ENCODE measurements at regions not wholly inside any gene's neighbourhood (a gene's known extent, or its start where the extent isn't known, plus 50 kb on each side); places are given as distances from the start of the nearest gene placed in this dataset.
"Not testable (repeated sequence)": the region's sequence is repeated elsewhere in the genome, so short reads cannot be mapped to it uniquely, and the experiment has no call there.

DNA sequence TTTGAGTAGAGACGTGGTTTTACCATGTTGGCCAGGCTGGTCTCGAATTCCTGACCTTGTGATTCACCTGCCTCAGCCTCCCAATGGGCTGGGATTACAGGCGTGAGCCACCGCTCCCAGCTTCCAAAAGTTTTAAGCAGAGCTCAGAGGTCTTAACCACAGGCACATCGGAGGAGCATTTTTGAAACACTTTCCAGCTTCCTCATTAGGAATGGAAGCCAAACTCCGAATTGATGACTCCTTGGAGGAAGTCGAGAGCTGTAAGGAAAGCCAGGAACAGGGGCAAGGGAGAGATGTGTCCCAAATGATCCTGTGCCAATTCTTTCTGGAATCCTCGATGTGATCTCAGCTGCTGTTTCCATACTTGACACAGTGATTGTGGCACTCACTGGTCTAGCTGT, 56.2 kb upstream of the CCZ1B start:
- peak; percentile 68 for DNase-seq (ENCODE audit: low read depth)

DNA sequence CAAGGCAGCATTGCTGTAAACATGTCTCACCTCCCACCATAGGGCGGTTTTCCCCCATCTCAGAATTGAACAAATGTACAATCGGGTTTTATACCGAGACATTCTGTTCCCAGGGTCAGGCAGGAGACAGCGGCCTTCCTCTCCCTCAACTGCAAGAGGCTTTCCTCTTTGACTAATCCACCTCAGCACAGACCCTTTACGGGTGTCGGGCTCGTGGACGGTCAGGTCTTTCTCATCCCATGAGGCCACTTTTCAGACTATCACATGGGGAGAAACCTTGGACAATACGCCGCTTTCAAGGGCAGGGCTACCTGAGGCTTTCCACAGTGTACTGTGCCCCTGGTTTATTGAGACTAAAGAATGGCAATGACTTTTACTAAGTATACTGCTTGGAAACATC, 57.7 kb upstream of the CCZ1B start:
- DNase-seq (ENCODE audit: low read depth), result not testable (repeated sequence)

DNA sequence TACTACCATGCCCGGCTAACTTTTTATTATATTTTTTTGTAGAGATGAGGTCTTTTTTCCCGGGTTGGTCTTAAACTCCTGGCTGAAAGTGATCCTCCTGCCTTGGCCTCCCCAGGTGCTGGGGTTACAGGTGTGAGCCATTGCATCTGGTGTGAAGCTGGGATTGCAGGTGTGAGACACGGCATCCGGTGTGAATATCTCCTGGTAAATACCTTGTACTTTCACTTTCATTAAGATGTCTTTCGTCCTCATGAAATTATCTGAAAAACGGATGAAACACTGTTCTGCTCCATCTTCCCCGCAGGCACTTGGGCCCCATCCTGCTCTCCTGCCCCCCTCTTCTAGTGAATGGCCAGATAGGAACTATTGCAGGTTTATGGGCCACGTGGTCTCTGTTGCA, 60.1 kb upstream of the CCZ1B start:
- DNase-seq (ENCODE audit: low read depth), result no peak

DNA sequence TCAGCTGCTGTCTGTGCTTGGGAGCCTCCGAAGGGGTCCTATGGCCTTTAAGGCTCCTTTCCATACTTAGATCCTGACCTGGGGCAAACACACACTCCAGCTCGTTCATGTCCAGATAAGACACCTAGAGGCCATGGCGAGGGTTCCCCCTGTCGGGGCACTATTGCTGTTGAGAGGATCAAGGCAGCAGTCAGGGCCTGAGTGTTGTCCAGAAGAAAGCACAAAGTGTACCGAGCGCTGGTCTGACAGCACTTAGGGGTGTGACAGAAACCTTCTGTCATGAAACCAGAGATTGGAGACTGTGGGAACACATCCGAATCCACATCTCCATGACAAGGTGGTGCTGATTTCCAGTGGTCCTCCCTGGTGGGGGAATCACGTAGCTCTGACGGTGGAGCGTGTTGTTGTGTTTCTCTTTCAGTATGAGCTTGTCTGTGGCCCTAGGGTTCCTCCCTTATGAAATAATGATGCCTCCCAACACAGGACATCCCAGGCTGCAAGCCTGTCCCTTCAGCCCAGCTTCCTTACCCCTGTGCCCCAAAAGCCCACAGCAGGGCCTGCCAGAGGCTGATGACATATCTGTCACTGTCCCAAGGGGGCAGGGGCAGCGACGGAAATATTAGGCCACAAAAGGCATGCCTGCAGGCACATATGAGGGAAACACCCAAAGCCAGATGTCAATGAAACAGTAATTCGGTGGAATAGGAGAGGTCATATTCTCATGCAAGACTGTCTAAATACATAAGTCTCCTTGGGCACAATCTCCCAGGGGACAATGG, 62.4 kb upstream of the CCZ1B start:
- DNase-seq (ENCODE audit: low read depth), result not testable (repeated sequence)

DNA sequence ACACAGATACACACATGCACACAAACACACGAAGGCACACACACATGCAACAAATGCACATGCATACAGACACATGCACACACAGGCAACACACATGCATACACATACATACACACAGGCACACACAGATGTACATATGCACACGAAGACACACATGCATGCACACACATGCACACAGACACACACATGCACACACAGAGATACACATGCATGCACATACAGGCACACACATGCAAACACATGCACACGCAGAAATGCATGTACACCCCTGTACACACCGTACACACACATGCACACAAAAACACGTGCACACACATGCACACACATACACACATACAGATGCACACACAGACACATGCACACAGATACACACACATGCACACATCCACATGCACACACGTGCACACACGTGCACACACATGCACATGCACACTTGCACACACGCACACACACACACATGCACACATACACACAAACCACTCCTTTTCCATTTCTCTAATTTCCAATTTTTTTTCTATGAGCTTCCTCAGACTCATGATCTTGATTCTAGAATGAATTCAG, 63.3 kb upstream of the CCZ1B start:
- DNase-seq (ENCODE audit: low read depth), result no peak

DNA sequence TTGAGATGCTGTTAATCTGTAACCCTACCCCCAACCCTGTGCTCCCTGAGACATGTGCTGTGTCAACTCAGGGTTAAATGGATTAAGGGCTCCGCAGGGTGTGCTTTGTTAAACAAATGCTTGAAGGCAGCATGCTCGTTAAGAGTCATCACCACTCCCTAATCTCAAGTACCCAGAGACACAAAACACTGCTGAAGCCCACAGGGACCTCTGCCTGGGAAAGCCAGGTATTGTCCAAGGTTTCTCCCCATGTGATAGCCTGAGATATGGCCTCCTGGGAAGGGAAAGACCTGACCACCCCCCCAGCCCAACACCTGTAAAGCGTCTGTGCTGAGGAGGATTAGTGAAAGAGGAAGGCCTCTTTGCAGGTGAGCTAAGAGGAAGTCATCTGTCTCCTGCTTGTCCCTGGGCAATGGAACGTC, 76.0 kb upstream of the CCZ1B start:
- DNase-seq (ENCODE audit: low read depth), result not testable (repeated sequence)

DNA sequence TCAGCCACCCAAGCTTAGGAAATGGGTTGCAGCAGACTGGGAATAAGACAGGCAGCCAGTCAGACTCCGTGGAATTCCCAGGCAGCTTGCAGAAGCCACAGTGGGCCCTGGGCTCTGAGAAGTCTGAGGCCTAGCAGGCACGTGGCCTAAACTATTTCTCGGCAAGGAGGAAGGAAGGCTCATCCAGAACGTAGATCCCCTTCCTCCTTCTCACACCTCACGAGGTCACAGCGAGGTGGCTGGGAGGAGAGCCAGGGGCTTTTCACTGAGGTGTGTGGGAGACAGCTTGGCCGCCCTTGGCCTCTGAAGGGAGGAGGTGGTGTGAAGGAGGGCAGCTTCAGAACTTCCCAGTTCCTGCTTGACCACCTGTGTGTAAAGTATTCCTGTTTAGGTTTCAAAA, 77.2 kb upstream of the CCZ1B start:
- not testable (repeated sequence) for DNase-seq (ENCODE audit: low read depth)

DNA sequence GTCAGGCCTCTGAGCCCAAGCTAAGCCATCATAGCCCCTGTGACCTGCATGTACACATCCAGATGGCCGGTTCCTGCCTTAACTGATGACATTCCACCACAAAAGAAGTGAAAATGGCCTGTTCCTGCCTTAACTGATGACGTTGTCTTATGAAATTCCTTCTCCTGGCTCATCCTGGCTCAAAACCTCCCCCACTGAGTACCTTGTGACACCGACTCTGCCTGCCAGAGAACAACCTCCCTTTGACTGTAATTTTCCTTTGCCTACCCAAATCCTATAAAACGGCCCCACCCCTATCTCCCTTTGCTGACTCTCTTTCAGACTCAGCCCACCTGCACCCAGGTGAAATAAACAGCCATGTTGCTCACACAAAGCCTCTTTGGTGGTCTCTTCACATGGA, 77.7 kb upstream of the CCZ1B start:
- not testable (repeated sequence) for DNase-seq (ENCODE audit: low read depth)

DNA sequence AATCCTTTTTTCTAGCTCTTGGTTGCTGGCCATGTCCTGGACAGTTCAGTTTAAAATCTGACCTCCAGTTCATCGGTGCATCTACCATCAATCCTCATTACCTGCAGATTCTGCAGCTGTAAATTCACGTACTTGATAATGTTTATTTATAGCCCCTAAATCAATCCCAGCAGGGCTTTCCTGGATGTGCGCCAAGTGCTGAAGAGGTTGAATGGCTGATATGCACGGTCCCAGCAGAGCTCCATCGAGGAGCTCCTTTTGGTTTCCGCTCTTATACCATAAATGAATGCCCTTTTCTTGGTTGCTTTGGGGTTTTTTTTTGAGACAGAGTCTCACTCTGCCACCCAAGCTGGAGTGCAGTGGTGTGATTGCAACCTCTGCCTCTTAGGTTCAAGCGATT, 91.2 kb upstream of the CCZ1B start:
- DNase-seq (ENCODE audit: low read depth), result no peak

DNA sequence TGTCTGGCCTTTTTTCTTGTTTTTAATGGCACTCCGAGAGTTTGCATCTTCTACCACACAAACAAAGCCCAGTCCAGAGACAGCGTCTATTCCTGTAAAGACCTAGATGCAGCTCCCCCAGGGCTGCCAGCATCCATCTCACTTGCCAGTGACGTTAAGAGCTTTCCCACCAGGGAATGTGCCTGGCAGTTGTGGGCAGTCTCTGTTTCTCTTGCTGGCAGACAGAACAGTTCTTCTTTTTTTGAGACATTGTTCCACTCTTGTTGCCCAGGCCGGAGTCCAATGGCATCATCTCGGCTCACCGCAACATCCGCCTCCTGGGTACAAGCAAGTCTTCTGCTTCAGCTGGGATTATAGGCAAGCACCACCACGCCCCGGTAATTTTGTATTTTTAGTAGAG, 93.1 kb upstream of the CCZ1B start:
- DNase-seq (ENCODE audit: low read depth), result peak; percentile 36

DNA sequence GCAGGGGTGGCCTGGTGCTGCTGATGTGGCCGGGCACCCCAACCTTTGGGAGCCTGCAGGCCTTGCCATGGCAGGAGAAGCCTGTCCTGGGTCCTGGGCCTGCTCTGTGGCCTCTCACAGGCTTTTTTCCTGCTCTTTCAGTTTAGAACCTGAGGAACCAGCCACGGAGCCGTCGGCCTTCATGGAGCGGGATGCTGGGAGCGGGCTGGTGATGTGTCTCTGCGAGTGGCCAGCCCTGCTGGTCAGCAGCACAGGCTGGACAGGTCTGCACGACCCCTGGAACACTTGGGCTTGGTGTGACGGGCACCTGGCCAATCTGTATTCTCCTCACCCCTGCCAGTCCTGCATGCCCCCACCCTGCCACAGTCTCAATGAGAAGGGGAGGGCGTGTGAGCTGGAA, 98.4 kb upstream of the CCZ1B start:
- not testable (repeated sequence) for DNase-seq (ENCODE audit: low read depth)

DNA sequence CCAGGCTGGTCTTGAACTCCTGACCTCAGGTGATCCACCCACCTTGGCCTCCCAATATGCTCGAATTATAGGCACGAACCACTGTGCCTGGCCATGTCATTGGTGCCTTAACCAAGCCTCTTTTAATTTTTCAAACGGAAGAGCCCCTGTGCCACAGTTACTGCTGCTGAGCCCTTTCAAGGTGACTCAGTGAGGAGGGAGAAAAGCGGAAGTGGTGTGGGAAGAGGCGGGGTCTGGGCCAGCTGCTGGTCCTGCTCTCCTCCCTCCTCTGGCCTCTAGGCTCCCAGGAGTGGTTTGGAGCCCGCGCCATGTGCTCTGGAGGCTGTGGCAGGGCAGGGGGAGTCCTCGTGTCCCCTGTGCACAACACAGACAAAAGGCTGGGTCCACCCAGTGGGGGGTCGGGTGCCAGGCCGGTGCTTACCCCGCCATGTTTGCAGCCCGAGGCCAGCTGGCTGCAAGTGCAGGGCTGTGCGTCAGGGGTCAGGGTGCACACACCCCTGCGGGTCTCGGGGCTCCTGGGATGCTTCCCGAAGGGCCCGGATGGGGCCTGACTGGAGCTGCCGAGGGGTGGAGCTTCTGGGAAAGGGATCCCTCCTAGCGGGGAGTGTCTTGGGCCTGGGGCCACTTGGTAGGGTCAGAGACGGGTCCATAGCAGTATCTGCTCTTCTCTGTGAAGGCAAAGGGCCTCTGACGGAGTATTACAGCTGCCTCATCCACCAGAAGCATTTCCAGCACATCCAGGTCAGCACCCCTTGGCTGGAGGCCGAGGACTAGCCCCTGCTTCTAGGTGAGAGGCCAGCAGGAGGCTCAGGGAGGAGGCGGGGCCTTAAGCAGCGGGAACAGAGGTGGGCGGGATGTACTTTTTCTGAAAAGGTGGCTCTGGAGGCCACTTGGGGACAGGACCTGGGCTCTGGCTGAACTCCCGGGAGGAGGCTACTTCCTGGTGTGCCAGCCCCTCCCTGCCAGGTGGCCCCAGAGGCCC, 100.4 kb upstream of the CCZ1B start:
- DNase-seq (ENCODE audit: low read depth), result not testable (repeated sequence)

DNA sequence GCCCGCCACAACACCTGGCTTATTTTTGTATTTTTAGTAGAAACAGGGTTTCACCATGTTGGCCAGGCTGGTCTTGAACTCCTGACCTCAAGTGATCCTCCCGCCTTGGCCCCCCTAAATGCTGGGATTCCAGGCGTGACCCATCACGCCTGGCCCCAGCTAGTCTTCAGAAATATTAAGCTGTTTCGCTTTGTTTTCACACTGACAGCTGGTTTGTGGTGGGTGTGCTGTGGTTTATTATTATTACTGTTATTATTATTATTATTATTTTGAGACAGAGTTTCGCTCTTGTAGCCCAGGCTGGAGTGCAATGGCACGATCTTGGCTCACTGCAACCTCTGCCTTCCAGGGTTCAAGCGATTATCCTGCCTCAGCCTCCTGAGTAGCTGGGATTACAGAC, 101.6 kb upstream of the CCZ1B start:
- DNase-seq (ENCODE audit: low read depth), result not testable (repeated sequence)

DNA sequence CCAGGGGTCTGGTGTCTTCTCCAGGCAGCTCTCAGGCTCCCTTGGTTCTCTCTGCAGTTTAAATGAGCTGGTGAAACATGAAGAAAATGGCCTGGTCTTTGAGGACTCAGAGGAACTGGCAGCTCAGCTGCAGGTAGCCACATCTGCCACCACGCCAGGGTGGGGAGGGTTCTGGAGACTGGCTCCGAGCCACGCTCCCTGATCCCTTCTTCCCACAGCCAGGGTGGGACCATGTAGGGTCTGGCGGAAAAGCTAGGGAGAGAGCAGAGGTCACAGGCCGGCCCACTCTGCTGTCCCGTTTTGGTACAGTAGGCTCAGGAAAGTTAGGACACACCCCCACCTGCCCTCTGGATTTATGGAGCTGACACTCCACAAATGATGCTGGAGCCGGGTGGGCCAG, 103.5 kb upstream of the CCZ1B start:
- not testable (repeated sequence) for DNase-seq (ENCODE audit: low read depth)

DNA sequence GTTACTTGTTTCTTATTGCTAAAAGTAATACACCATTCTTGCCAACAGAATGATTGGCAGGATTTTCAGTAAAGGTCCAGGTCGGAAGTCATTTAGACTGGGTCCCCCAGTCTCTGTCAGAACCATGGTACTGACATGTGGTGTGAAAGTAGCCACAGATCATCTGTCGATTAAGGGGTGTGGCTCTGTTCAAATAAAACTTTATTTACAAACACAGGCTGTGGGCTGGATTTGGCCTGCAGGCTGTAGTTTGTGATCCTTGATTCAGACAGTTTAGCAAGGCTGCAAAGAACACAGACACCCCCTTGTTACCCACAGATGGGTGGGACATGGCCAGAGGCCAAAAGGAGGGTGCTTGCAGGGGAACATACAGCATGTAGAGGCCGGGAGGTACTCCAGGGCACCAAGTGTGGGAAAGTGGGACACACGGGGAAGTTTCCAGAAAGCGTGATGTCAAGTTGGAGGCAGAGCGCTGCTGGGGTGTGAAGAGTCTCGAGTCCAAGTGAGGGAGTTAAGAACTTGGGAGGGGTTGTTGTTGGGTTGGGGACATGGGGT, 104.1 kb upstream of the CCZ1B start:
- not testable (repeated sequence) for DNase-seq (ENCODE audit: low read depth)

DNA sequence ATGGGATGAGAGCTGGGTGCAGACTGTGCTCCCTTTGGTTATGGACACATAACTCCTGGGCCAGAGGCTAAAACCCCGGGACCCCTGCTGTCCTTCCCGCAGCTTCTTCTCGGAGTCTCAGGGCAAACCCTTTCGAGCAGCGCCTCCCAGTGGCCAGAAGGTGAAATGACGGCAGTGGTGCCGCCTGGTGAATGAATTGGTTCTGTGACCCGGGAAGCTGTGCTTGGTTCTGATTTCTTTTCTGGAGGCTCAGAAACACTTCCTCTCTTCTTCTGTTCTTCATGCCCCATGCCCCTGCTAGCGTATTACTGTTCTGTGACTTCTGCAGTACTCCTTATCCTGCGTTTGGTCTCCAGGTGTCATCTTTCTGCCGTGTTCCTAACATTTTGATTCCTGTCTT, 104.7 kb upstream of the CCZ1B start:
- not testable (repeated sequence) for DNase-seq (ENCODE audit: low read depth)

DNA sequence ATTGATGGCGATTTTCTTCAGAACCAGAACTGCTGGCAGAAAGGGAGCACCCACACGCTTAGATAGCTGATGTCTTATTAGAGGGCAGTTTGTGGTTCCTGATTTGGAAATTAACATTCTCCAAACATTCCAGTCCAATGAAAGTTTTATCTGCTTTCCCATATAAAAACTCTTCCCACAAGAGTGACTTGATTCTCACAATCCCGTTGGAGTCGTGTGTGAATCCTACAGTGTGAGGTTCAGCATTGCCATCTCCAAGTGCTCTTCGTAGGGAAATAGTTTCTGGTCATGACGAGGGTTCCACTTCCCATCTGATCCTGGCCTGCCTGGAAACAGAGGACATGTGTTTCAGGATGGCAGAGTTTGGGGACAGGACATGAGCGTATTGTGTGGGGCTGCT, 105.4 kb upstream of the CCZ1B start:
- DNase-seq (ENCODE audit: low read depth), result not testable (repeated sequence)

DNA sequence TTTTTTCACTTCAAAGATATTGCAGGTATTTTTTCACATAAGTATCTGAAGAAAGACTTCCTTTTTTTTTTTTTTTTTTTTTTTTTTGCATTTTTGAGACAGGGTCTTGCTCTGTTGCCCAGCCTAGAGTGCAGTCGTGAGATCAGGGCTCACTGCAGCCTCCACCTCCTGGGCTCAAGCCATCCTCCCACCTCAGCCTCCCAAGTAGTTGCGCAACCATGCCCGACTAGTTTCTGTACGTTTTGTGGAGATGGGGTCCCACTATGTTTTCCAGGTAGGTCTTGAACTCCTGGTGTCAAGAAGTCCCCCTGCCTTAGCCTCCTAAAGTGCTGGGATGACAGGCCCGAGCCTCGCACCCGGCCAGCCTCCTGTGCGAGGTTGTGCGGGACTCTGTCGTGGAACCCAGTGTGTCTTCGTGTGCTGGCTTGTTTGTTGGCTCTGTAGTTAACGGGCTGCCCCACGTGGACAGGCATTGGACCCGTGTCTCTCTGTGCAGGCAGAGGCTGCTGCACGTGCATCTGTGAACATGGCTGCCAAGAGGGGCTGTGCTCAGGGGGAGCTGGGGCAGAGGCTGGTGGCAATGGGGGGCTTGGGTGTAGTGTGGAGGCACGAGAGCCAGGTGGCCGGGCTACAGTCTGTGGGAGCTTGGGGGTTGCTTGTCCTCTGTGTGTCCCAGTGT, 108.0 kb upstream of the CCZ1B start:
- DNase-seq (ENCODE audit: low read depth), result not testable (repeated sequence)

DNA sequence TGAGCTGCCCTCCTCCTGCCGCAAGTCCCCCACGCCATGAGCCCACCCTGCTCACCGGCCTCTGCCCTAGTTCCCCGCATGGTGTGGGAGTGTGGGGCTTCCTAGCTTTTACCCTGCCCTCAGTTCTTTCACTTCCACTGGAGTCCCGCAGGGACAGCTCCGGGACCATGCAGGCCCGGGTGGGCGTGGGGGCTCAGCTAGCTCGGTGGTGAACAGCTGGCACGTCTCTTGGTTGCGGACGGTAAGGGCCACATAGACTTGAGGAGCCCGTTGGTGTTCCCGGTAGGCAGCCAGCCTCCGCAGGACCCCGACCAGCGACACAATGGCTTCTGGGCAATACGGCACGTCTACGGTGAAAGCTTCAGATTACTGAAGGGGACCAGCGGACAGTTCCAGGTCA, 108.9 kb upstream of the CCZ1B start:
- no peak for DNase-seq (ENCODE audit: low read depth)

DNA sequence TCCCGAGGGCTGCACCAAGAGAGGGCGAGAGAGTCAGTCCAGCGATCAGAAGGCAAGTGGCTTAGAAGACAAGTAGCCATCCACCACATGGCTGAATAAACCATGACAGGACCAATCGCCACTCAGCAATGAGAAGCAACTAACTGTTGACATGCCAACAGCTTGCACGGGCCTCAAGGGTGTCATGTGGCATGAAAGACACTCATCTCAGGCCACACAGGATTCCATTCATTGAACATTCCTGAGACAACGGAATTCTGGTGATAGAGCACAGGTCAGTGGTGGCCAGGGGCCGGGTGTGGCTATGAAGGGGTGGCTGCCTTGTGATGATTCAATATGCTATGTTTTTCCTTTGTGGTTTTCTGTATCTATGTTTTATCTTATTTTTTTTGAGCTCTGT, 110.6 kb upstream of the CCZ1B start:
- DNase-seq (ENCODE audit: low read depth), result not testable (repeated sequence)

DNA sequence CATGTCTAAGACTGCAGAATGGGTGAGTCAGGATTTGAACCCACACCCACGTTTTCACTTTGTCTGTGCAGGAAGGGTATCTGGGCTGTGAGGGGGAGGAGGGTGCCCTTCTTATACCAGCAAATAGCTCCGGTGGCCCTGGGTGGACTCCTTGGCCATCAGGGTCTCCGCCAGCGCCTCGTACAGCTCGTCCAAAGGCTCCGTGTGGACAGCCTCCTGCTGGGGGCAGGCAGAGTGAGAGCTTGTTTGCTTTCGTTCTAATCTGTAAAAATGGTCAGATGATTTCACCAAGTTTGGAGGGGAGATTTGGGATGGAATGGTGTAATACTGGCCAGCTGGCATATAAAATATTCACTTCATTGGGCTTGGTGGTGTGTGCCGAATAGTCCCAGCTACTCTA, 111.7 kb upstream of the CCZ1B start:
- DNase-seq (ENCODE audit: low read depth), result not testable (repeated sequence)

DNA sequence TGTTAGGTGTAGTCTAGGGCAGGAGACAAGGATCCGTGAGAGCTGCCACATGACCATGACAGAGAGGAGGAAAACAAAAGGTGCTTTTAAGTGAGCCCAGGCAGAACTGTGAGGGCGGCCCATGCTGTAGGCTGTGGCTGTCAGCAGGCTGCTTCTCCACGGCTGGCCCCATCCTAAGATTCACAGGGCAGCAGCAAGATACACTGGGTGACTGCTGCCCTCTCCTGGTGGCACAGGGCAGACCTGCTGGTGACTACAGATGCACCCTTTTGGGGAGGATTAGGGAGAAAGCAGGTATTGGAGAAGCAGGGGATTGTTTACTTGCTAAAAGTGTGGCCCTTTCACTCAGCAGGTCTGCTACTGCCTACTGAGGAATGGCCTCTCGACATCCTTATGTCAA, 112.2 kb upstream of the CCZ1B start:
- not testable (repeated sequence) for DNase-seq (ENCODE audit: low read depth)
